NK-92 treated with Interleukin-12 subunit alpha and Interleukin-12 subunit beta, amount 100 ng/mL, for 24 hours (cell line): ENCODE measurements at regions not wholly inside any gene's neighbourhood (a gene's known extent, or its start where the extent isn't known, plus 50 kb on each side); places are given as distances from the start of the nearest gene placed in this dataset.
"Not testable (repeated sequence)": the region's sequence is repeated elsewhere in the genome, so short reads cannot be mapped to it uniquely, and the experiment has no call there.

Source experiments
- DNase-seq: peaks from one replicate; lab custom pipeline; 2025; lab: John Stamatoyannopoulos, UW

- no peak for DNase-seq
These were observed 109.1 kb downstream of the SEPTIN7 start for GRCh38 chr7:35909870-35910357.

GRCh38 chr7:35910621-35911020 lies 109.8 kb downstream of the SEPTIN7 start:
- DNase-seq = not testable (repeated sequence)

- not testable (repeated sequence) for DNase-seq
These were observed 112.5 kb downstream of the SEPTIN7 start for GRCh38 chr7:35913350-35913749.

- DNase-seq = not testable (repeated sequence)
These were observed 113.4 kb downstream of the SEPTIN7 start for GRCh38 chr7:35914214-35914613.

GRCh38 chr7:35915247-35915955 lies 114.5 kb downstream of the SEPTIN7 start:
- DNase-seq = peak; percentile 1

- not testable (repeated sequence) for DNase-seq
These were observed 117.4 kb downstream of the SEPTIN7 start for GRCh38 chr7:35918217-35918616.

- not testable (repeated sequence) for DNase-seq
These were observed 118.8 kb downstream of the SEPTIN7 start for GRCh38 chr7:35919607-35920006.

GRCh38 chr7:35921338-35921737 lies 120.5 kb downstream of the SEPTIN7 start:
- not testable (repeated sequence) for DNase-seq

GRCh38 chr7:35924668-35925067 lies 123.8 kb downstream of the SEPTIN7 start:
- DNase-seq = not testable (repeated sequence)

GRCh38 chr7:35926966-35927365 lies 126.1 kb downstream of the SEPTIN7 start:
- DNase-seq = not testable (repeated sequence)

- not testable (repeated sequence) for DNase-seq
These were observed 130.3 kb downstream of the SEPTIN7 start for GRCh38 chr7:35931134-35931533.

- not testable (repeated sequence) for DNase-seq
These were observed 130.7 kb downstream of the SEPTIN7 start for GRCh38 chr7:35931551-35931950.

GRCh38 chr7:35940695-35941094 lies 139.8 kb downstream of the SEPTIN7 start:
- not testable (repeated sequence) for DNase-seq

GRCh38 chr7:35945621-35946020 lies 144.8 kb downstream of the SEPTIN7 start:
- not testable (repeated sequence) for DNase-seq

- DNase-seq = not testable (repeated sequence)
These were observed 154.9 kb downstream of the SEPTIN7 start for GRCh38 chr7:35955735-35956134.

- DNase-seq = not testable (repeated sequence)
These were observed 156.1 kb downstream of the SEPTIN7 start for GRCh38 chr7:35956988-35957387.

GRCh38 chr7:35961260-35961659 lies 160.4 kb downstream of the SEPTIN7 start:
- not testable (repeated sequence) for DNase-seq

GRCh38 chr7:35962607-35963006 lies 161.8 kb downstream of the SEPTIN7 start:
- not testable (repeated sequence) for DNase-seq

- DNase-seq = no peak
These were observed 166.7 kb downstream of the SEPTIN7 start for GRCh38 chr7:35967366-35968139.

- DNase-seq = no peak
These were observed 167.5 kb downstream of the SEPTIN7 start for GRCh38 chr7:35968140-35968940.

- DNase-seq = no peak
These were observed 168.2 kb downstream of the SEPTIN7 start for GRCh38 chr7:35969066-35969465.

GRCh38 chr7:35970458-35970857 lies 169.6 kb downstream of the SEPTIN7 start:
- DNase-seq = no peak
